RWPE1 (cell line): ENCODE measurements at regions not wholly inside any gene's neighbourhood (a gene's known extent, or its start where the extent isn't known, plus 50 kb on each side); places are given as distances from the start of the nearest gene placed in this dataset.
A peak's percentile ranks its signal among the peaks of the same experiment; 100 is the strongest.

Experiments
- CTCF ChIA-PET: fragments of 350-600 bp; sonication (Branson Sonifier 250); formaldehyde crosslinking; extraction: SDS; loops from one replicate; lab custom pipeline; 2021; lab: Yijun Ruan, JAX
- POLR2A ChIA-PET: fragments of 400-600 bp; formaldehyde crosslinking; extraction: SDS; loops from one replicate; lab custom pipeline; 2020; ENCODE audit warnings: antibody characterized with exemption; ENCODE audit not compliant: low non-redundant PET; lab: Yijun Ruan, JAX
- DNase-seq: peaks from one replicate; pipeline ENCODE4 v3.0.0; 2012; ENCODE audit warnings: low spot score
- H3K27ac ChIP-seq: fragments of 450-650 bp; 2 replicates; pipeline ENCODE4 v1.5.1; 2017
- CTCF ChIP-seq: fragments of 450-650 bp; conservative IDR thresholded peaks from 2 replicates; pipeline ENCODE4 v1.5.1; 2017; ENCODE audit warnings: low read depth, mild to moderate bottlenecking

GRCh38 chr16:64445649-64446048, 676.2 kb downstream of the CDH11 start:
- no peak for TF ChIP-seq CTCF
- no peak overlapping the region for H3K27ac ChIP-seq
- ChIA-PET CTCF (interaction anchor here (0.8 kb wide), 1 partner anchor 83 kb away, joined by 3 read pairs; no protein-coding TSS in a partner anchor), POLR2A (no interaction called here)
- no peak for DNase-seq

- ChIA-PET CTCF (interaction anchor here (0.6 to 0.8 kb wide), 2 partner anchors 14 to 84 kb away, joined by 3 read pairs; no protein-coding TSS in a partner anchor), POLR2A (no interaction called here)
- no peak for TF ChIP-seq CTCF
- no peak overlapping the region for H3K27ac ChIP-seq
- DNase-seq, result no peak
Observed at GRCh38 chr16:64445245-64445644, 676.6 kb downstream of the CDH11 start.

DNA sequence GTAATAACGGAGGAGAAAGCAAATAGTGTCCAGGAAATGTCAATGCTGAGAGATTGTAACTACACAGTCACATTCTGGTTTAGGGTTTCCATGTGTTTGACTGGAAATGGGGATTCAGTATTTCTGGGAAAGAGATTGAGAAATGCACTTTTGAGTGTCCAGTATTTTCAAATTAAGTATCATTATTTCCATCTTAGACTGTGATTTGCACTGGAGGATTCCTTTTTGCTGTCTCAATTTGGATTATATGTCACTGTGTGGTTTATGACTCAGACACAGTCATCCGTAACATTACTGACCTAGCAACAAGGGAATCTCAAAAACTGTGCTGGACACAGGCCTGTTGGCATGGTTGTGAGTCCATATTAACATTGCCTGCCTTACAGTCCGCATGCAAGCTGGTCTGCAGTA, 681.4 kb downstream of the CDH11 start:
- no peak overlapping the region for H3K27ac ChIP-seq
- ChIA-PET POLR2A (no interaction called here), CTCF (no interaction called here)
- no peak for TF ChIP-seq CTCF
- peak; percentile 45 for DNase-seq

GRCh38 chr16:64440005-64440404, 681.9 kb downstream of the CDH11 start:
- TF ChIP-seq CTCF, result no peak
- ChIA-PET CTCF (no interaction called here), POLR2A (no interaction called here)
- no peak for DNase-seq
- H3K27ac ChIP-seq, result no peak overlapping the region

- CTCF ChIA-PET, result no interaction called here
- H3K27ac ChIP-seq, result no peak overlapping the region
- POLR2A ChIA-PET, result no interaction called here
- no peak for TF ChIP-seq CTCF
- no peak for DNase-seq
Observed at GRCh38 chr16:64437706-64438324, 684.0 kb downstream of the CDH11 start.

DNA sequence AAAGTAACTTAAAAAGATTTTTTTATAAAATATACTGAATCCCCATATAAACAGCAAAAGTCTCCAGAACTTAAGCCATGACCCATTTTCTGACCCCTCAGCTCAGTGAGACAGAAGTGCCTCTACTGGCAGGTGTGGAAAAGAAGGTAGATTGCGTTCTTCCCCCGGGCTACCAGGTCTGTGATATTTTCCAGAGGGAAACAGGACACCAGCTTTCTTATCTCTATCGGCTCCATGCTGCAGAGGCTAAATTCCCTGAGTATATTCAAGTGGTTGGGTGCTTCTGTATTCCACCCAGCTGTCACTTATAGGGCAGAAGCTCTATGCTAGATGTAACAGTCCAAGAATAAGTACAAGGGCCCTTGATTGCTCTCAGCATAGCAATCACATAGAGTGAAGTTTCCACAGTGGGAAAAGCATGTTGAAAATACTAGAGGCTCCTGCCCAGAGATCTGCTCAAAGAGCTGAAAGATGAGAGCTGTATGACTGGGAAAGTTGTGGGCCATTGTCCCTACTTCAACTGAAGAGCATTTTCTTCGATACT, 687.3 kb downstream of the CDH11 start:
- ChIA-PET CTCF (interaction anchor here (0.6 kb wide), 1 partner anchor 57 kb away, joined by 3 read pairs; no protein-coding TSS in a partner anchor), POLR2A (no interaction called here)
- no peak overlapping the region for H3K27ac ChIP-seq
- no peak for TF ChIP-seq CTCF
- DNase-seq, result no peak
